ENCODE measurements at regions not wholly inside any gene's neighbourhood (a gene's known extent, or its start where the extent isn't known, plus 50 kb on each side); places are given as distances from the start of the nearest gene placed in this dataset.

DNA sequence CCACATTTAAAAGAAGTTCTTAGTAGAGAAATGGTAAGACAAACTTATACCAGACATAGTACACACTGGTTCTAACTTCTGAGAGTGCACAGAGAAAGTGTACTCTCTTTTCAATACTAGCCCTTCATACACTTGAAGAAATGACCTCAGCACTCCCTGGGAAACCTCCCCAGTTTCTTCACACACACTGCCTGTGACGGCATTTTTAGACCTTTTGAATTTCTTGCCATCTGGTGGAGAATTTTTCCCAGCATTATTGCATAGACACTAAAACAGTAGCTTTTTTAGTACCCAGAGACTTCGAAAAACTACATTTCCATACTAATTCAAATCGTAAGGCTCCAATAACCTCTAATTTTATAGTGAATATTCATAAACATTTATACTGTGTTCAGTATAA, 341.6 kb upstream of the MAOA start (continued):
- TF ChIP-seq, protein P1, sequence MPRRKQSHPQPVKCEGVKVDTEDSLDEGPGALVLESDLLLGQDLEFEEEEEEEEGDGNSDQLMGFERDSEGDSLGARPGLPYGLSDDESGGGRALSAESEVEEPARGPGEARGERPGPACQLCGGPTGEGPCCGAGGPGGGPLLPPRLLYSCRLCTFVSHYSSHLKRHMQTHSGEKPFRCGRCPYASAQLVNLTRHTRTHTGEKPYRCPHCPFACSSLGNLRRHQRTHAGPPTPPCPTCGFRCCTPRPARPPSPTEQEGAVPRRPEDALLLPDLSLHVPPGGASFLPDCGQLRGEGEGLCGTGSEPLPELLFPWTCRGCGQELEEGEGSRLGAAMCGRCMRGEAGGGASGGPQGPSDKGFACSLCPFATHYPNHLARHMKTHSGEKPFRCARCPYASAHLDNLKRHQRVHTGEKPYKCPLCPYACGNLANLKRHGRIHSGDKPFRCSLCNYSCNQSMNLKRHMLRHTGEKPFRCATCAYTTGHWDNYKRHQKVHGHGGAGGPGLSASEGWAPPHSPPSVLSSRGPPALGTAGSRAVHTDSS (tag by site-specific recombination; IDR thresholded peaks at IDR 0.05), result no peak
- no peak for TF ChIP-seq ZNF544 (tag by site-specific recombination; IDR thresholded peaks at IDR 0.05)
- no peak for TF ChIP-seq ZNF510 (tag by site-specific recombination; IDR thresholded peaks at IDR 0.05; ENCODE audit: insufficient replicate concordance)
- no peak for TF ChIP-seq ZBTB8A (tag by site-specific recombination; IDR thresholded peaks at IDR 0.05)
- TF ChIP-seq, protein P2, sequence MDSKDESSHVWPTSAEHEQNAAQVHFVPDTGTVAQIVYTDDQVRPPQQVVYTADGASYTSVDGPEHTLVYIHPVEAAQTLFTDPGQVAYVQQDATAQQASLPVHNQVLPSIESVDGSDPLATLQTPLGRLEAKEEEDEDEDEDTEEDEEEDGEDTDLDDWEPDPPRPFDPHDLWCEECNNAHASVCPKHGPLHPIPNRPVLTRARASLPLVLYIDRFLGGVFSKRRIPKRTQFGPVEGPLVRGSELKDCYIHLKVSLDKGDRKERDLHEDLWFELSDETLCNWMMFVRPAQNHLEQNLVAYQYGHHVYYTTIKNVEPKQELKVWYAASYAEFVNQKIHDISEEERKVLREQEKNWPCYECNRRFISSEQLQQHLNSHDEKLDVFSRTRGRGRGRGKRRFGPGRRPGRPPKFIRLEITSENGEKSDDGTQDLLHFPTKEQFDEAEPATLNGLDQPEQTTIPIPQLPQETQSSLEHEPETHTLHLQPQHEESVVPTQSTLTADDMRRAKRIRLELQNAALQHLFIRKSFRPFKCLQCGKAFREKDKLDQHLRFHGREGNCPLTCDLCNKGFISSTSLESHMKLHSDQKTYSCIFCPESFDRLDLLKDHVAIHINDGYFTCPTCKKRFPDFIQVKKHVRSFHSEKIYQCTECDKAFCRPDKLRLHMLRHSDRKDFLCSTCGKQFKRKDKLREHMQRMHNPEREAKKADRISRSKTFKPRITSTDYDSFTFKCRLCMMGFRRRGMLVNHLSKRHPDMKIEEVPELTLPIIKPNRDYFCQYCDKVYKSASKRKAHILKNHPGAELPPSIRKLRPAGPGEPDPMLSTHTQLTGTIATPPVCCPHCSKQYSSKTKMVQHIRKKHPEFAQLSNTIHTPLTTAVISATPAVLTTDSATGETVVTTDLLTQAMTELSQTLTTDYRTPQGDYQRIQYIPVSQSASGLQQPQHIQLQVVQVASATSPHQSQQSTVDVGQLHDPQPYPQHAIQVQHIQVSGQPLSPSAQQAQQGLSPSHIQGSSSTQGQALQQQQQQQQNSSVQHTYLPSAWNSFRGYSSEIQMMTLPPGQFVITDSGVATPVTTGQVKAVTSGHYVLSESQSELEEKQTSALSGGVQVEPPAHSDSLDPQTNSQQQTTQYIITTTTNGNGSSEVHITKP (tag by site-specific recombination; IDR thresholded peaks at IDR 0.05), result no peak
- TF ChIP-seq, protein P3, sequence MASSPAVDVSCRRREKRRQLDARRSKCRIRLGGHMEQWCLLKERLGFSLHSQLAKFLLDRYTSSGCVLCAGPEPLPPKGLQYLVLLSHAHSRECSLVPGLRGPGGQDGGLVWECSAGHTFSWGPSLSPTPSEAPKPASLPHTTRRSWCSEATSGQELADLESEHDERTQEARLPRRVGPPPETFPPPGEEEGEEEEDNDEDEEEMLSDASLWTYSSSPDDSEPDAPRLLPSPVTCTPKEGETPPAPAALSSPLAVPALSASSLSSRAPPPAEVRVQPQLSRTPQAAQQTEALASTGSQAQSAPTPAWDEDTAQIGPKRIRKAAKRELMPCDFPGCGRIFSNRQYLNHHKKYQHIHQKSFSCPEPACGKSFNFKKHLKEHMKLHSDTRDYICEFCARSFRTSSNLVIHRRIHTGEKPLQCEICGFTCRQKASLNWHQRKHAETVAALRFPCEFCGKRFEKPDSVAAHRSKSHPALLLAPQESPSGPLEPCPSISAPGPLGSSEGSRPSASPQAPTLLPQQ (tag by site-specific recombination; IDR thresholded peaks at IDR 0.05), result no peak
- no peak for TF ChIP-seq ZNF654 (tag by site-specific recombination; IDR thresholded peaks at IDR 0.05; ENCODE audit: low read depth)
- TF ChIP-seq KLF9 (tag by site-specific recombination; IDR thresholded peaks at IDR 0.05; ENCODE audit: low read depth), result no peak
- no peak for TF ChIP-seq ZNF157 (tag by site-specific recombination; IDR thresholded peaks at IDR 0.05)
- TF ChIP-seq ZNF677 (tag by site-specific recombination; IDR thresholded peaks at IDR 0.05), result no peak

DNA sequence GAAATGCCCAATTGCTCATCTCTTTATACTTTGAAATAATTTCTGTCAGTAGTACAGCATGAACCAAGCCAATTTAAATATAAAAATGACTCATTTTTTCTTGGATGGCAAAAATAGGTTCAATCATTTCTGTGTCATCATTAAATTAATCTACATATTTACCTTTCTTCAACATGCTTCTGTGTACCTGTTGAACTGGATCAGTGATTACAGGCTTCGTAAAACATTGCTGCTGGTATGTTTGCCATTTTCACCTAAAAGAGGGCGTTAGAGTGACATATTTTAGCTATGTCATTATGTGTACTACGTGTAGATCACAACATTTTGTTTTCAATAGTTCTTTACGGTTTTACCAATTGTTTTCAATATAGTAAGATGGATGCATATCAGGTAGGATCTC, 340.5 kb upstream of the MAOA start:
- ChIA-PET POLR2A (no interaction called here), CTCF (no interaction called here)
- Histone ChIP-seq H3K9me3 (ENCODE audit: control insufficient read depth, insufficient read depth, low read depth, low read length) (no peaks in the 10 kb centered on the region; the same call in 1 of the 2 replicates), H3K4me3 (ENCODE audit: low read depth, low read length) (no peak overlapping the region), H3K4me1 (ENCODE audit: control insufficient read depth, insufficient read depth, low read length) (no peaks in the 10 kb centered on the region), H3K36me3 (ENCODE audit: control insufficient read depth in 2 of 2, insufficient read depth in 1 of 2, low read length in 2 of 2) (no peaks in the 10 kb centered on the region), H3K27ac (ENCODE audit: extremely low read depth, low read depth, low read length) (no peak overlapping the region)
- TF ChIP-seq RBAK (tag by site-specific recombination; IDR thresholded peaks at IDR 0.05), result no peak

DNA sequence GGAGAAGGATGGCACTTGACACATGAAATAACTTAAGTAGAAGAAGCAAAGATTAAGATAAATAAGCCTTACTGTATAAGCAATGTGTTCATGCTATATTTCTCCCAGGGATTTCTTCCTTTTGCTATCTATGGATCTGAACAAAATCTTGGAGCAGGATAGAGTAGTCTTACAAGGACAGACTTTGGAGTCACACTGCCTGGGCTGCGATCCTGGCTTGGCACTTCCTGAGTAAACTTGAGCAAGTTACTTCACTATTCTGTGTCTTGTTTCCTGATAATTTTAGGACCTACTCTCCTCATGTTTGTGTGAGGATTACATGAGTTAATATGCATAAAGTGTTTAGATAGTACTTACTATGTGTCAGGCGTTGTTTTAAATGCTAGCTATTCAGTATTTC, 340.0 kb upstream of the MAOA start:
- POLR2A ChIA-PET, result no interaction called here
- CTCF ChIA-PET, result no interaction called here
- Histone ChIP-seq H3K9me3 (ENCODE audit: control insufficient read depth, insufficient read depth, low read depth, low read length) (no peaks in the 10 kb centered on the region; the same call in 1 of the 2 replicates), H3K27ac (ENCODE audit: extremely low read depth, low read depth, low read length) (no peak overlapping the region), H3K36me3 (ENCODE audit: control insufficient read depth in 2 of 2, insufficient read depth in 1 of 2, low read length in 2 of 2) (no peaks in the 10 kb centered on the region), H3K4me1 (ENCODE audit: control insufficient read depth, insufficient read depth, low read length) (no peaks in the 10 kb centered on the region), H3K4me3 (ENCODE audit: low read depth, low read length) (no peak overlapping the region)
- no peak for TF ChIP-seq ZNF426 (tag by site-specific recombination; IDR thresholded peaks at IDR 0.05)
- TF ChIP-seq ZNF24 (tag by site-specific recombination; IDR thresholded peaks at IDR 0.05), result no peak
- TF ChIP-seq ZNF214 (tag by site-specific recombination; IDR thresholded peaks at IDR 0.05; ENCODE audit: borderline replicate concordance), result no peak
- TF ChIP-seq ZNF624 (tag by site-specific recombination; IDR thresholded peaks at IDR 0.05), result no peak
- no peak for TF ChIP-seq ZNF292 (tag by site-specific recombination; IDR thresholded peaks at IDR 0.05; ENCODE audit: borderline replicate concordance, low read depth)
- no peak for TF ChIP-seq ZNF670 (tag by site-specific recombination; IDR thresholded peaks at IDR 0.05; ENCODE audit: low read depth)
- TF ChIP-seq ZNF555 (tag by site-specific recombination; conservative IDR thresholded peaks at IDR 0.05), result no peak
- TF ChIP-seq ZNF571 (tag by site-specific recombination; IDR thresholded peaks at IDR 0.05), result no peak
- TF ChIP-seq ZNF174 (tag by site-specific recombination; IDR thresholded peaks at IDR 0.05), result no peak
